Type B pancreatic cell (in vitro differentiated cells): ENCODE measurements at regions not wholly inside any gene's neighbourhood (a gene's known extent, or its start where the extent isn't known, plus 50 kb on each side); places are given as distances from the start of the nearest gene placed in this dataset.

Experiments
- DNase-seq: peaks from one replicate; pipeline ENCODE4 v3.0.0; 2021; ENCODE audit warnings: mixed read lengths; ENCODE audit not compliant: unreplicated experiment; ENCODE audit errors: extremely low spot score
- H3K27ac Mint-ChIP-seq: 2 replicates; pipeline ENCODE4 v1.8.0; 2021; ENCODE audit warnings: mild to moderate bottlenecking, mixed read lengths
- H3K27me3 Mint-ChIP-seq: 2 replicates; pipeline ENCODE4 v1.8.0; 2021; ENCODE audit warnings: mixed read lengths
- H3K36me3 Mint-ChIP-seq: 2 replicates; pipeline ENCODE4 v1.8.0; 2021; ENCODE audit warnings: mixed read lengths
- H3K4me1 Mint-ChIP-seq: one replicate; pipeline ENCODE4 v1.8.0; 2021; ENCODE audit warnings: mixed read lengths; ENCODE audit not compliant: unreplicated experiment
- H3K4me3 Mint-ChIP-seq: 2 replicates; pipeline ENCODE4 v1.8.0; 2021; ENCODE audit warnings: mild to moderate bottlenecking, mixed read lengths
- H3K9me3 Mint-ChIP-seq: 2 replicates; pipeline ENCODE4 v1.8.0; 2021; ENCODE audit warnings: mixed read lengths
- TF ChIP-seq, protein P1 (sequence below): fragments of 200-600 bp; sonication (generic); conservative IDR thresholded peaks from 2 replicates; pipeline ENCODE4 v1.5.0; 2021; ENCODE audit warnings: antibody characterized with exemption, mild to moderate bottlenecking

DNA sequence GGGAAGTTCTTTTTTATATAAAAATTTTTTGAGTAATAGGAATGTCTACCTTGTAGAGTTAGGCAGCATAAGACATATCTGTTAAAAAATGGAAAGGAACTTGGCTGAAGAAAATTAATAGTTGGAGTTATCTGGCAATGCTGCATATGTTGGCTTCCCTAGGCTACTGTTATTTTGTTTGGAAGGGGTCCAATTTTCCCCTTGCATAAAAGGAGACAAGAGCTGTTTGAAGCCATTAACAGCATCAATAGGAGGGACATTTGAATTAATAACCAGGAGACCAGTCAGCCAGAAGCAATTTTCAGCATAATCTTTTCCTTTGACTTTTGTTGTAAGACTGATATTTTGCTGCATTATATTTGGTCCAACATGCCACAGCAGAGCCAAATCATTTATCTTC lies 80.9 kb upstream of the TAB2 start:
- peaks cover 6% of the 10 kb centered on the region for H3K27me3 Mint-ChIP-seq
- peaks cover 15% of the 10 kb centered on the region for H3K9me3 Mint-ChIP-seq
- DNase-seq: no peak
- no peak overlapping the region for H3K27ac Mint-ChIP-seq
- H3K4me3 Mint-ChIP-seq: no peak overlapping the region
- TF ChIP-seq, protein P1, sequence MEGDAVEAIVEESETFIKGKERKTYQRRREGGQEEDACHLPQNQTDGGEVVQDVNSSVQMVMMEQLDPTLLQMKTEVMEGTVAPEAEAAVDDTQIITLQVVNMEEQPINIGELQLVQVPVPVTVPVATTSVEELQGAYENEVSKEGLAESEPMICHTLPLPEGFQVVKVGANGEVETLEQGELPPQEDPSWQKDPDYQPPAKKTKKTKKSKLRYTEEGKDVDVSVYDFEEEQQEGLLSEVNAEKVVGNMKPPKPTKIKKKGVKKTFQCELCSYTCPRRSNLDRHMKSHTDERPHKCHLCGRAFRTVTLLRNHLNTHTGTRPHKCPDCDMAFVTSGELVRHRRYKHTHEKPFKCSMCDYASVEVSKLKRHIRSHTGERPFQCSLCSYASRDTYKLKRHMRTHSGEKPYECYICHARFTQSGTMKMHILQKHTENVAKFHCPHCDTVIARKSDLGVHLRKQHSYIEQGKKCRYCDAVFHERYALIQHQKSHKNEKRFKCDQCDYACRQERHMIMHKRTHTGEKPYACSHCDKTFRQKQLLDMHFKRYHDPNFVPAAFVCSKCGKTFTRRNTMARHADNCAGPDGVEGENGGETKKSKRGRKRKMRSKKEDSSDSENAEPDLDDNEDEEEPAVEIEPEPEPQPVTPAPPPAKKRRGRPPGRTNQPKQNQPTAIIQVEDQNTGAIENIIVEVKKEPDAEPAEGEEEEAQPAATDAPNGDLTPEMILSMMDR: no peak
- H3K36me3 Mint-ChIP-seq: peaks cover 3% of the 10 kb centered on the region
- H3K4me1 Mint-ChIP-seq: peaks cover 51% of the 10 kb centered on the region

DNA sequence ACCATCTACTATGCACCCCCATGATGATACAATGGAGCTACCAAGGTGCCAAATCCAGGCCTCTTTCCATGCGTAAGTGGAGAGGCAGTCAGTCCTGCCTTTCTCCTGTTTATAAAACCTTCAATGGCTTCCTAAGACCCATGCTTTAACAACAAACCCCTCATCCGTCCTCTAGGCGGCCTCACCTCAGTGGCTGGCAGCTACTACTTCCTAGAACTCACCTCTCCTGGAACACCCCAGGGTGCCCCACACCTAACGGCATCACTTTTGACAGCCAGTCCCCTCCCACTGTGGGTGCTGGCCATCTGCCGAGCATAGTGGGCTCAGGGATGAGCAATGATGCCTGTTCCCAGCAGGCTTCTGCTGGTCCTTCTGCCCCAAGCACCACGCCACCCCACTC lies 80.0 kb upstream of the TAB2 start:
- Mint-ChIP-seq H3K27me3 (peaks cover 6% of the 10 kb centered on the region), H3K9me3 (peaks cover 19% of the 10 kb centered on the region), H3K4me3 (no peak overlapping the region), H3K36me3 (peaks cover 3% of the 10 kb centered on the region), H3K4me1 (peaks cover 44% of the 10 kb centered on the region), H3K27ac (no peak overlapping the region)
- TF ChIP-seq, protein P1: no peak
- no peak for DNase-seq

DNA sequence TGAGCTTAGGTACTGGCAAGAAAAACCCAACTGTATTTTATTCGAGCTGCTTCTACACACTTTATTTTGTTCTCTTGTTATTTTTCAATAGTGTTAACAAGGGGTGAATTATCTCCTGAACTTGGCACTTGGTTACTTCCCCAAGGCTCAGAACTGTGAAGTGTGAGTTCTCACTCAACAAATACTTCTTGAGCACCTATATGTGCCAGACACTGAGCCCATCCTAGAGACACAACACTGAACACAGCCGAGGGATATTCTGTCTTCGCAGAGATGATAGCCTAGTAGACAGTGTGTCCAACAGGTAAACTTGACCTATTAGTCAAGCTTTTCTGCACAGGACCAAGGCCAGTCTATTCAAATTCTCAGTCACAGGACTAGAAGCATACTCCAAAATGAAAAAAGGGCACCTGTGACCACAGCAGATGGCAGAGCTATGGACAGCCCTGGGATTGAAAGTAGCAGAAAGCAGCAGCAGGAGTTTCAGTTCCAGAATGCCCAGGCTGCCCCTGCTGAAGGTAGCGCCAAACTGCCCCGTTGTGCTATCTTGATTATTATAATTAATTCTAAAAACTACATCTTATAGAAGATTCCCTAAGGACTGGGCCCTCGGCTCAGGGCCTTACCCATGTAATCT lies 77.8 kb upstream of the TAB2 start:
- no peak for DNase-seq
- Mint-ChIP-seq H3K27me3 (peaks cover 15% of the 10 kb centered on the region), H3K36me3 (peaks cover 3% of the 10 kb centered on the region), H3K4me1 (peaks cover 22% of the 10 kb centered on the region), H3K9me3 (peaks cover 15% of the 10 kb centered on the region), H3K27ac (no peak overlapping the region), H3K4me3 (no peak overlapping the region)
- TF ChIP-seq, protein P1: no peak

DNA sequence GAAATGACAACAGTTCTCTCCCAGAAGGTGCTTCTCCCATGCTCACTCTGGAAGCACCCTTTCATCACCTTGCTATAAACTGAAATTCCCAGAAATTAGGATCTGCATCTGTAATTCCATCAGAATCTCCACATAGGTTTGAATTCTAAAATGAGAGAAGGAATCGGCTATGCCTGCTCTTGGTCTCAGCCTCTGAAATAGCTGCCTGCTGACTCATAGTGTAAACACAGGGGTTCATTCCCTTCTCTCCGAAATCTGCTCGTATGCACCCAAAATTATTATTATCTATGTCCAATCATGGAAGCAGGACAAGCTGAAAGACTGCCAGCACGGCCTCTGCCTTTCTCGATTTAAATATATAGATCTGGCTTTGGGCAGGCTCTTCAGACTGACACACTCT lies 74.6 kb upstream of the TAB2 start:
- Mint-ChIP-seq H3K27me3 (peaks cover 14% of the 10 kb centered on the region), H3K4me3 (no peak overlapping the region), H3K36me3 (peaks cover 3% of the 10 kb centered on the region), H3K27ac (no peak overlapping the region), H3K4me1 (no peaks in the 10 kb centered on the region), H3K9me3 (peaks cover 15% of the 10 kb centered on the region)
- no peak for DNase-seq
- TF ChIP-seq, protein P1: no peak

DNA sequence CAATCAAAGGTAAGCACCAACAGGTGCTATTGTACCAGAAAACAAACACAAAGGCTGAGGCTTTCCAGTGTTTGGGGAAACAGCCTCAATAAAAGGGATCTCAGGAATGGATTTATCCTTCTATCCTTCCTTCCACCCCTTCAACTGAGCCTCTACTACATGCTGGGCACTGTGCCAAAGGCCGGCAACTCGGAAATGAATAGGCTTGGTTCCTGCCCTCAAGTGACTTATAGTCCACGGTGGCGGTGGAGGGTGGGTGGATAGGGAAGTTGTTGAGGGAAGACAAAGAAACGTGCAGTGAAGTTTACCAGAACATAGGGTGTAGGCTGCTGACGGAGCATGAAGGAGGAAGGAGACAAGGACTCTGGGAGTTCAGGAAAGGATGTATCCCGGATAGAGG lies 73.4 kb upstream of the TAB2 start:
- no peak overlapping the region for H3K27ac Mint-ChIP-seq
- H3K27me3 Mint-ChIP-seq: peaks cover 9% of the 10 kb centered on the region
- DNase-seq: no peak
- no peaks in the 10 kb centered on the region for H3K36me3 Mint-ChIP-seq
- H3K9me3 Mint-ChIP-seq: peaks cover 4% of the 10 kb centered on the region
- no peak overlapping the region for H3K4me3 Mint-ChIP-seq
- peaks cover 7% of the 10 kb centered on the region for H3K4me1 Mint-ChIP-seq
- TF ChIP-seq, protein P1: no peak
